Neural cell (in vitro differentiated cells): ENCODE measurements at regions not wholly inside any gene's neighbourhood (a gene's known extent, or its start where the extent isn't known, plus 50 kb on each side); places are given as distances from the start of the nearest gene placed in this dataset.

Experiments used
- H2AFZ ChIP-seq: fragments of 200-600, 300-800 bp; sonication (generic), shearing (Covaris generic); 2 replicates; pipeline ENCODE4 v1.6.0; 2014; ENCODE audit warnings: low read depth, mild to moderate bottlenecking, antibody characterized with exemption, low read length, moderate library complexity
- H3F3A ChIP-seq: fragments of 200-600 bp; shearing (Covaris generic); 2 replicates; pipeline ENCODE4 v1.6.1; 2016; ENCODE audit warnings: mild to moderate bottlenecking, moderate library complexity, mixed read lengths, antibody characterized with exemption, low read length; ENCODE audit not compliant: insufficient read depth, poor library complexity, severe bottlenecking
- H3K27ac ChIP-seq: fragments of 200-600, 300-800 bp; sonication (generic), shearing (Covaris generic); 2 replicates; pipeline ENCODE4 v1.5.1; 2014; ENCODE audit warnings: mild to moderate bottlenecking, low read length, moderate library complexity
- H3K27me3 ChIP-seq: fragments of 300-800, 200-600 bp; sonication (generic), shearing (Covaris generic); 2 replicates; pipeline ENCODE4 v1.6.0; 2014; ENCODE audit warnings: mild to moderate bottlenecking, low read depth, low read length, moderate library complexity; ENCODE audit not compliant: insufficient read depth
- H3K36me3 ChIP-seq: fragments of 300-800, 200-600 bp; sonication (generic), shearing (Covaris generic); 2 replicates; pipeline ENCODE4 v1.5.1; 2014; ENCODE audit warnings: mild to moderate bottlenecking, antibody characterized with exemption, low read length, moderate library complexity; ENCODE audit not compliant: insufficient read depth
- H3K4me2 ChIP-seq: fragments of 300-800, 200-600 bp; sonication (generic), shearing (Covaris generic); 2 replicates; pipeline ENCODE4 v1.6.0; 2014; ENCODE audit warnings: mild to moderate bottlenecking, low read length
- H3K4me3 ChIP-seq: fragments of 300-800, 200-600 bp; sonication (generic), shearing (Covaris generic); 2 replicates; pipeline ENCODE4 v1.5.1; 2014; ENCODE audit warnings: mild to moderate bottlenecking, low read length, moderate library complexity
- H3K79me2 ChIP-seq: fragments of 200-600 bp; shearing (Covaris generic); replicated peaks from 2 replicates; pipeline ENCODE4 v1.6.0; 2014; ENCODE audit warnings: mild to moderate bottlenecking, low read length, moderate library complexity; ENCODE audit not compliant: insufficient read depth
- H3K9ac ChIP-seq: fragments of 300-800, 200-600 bp; sonication (generic), shearing (Covaris generic); 2 replicates; pipeline ENCODE4 v1.6.1; 2016; ENCODE audit warnings: mild to moderate bottlenecking, low read length, mixed read lengths
- H3K9me2 ChIP-seq: fragments of 200-600 bp; shearing (Covaris generic); 2 replicates; pipeline ENCODE4 v1.6.1; 2016; ENCODE audit warnings: mild to moderate bottlenecking, low read length, mixed read lengths; ENCODE audit not compliant: insufficient read depth
- H3K9me3 ChIP-seq: fragments of 200-600, 300-800 bp; sonication (generic), shearing (Covaris generic); 2 replicates; pipeline ENCODE4 v1.6.1; 2016; ENCODE audit warnings: mild to moderate bottlenecking, mixed run types, low read length, moderate library complexity, mixed read lengths
- H4K20me1 ChIP-seq: fragments of 200-600 bp; shearing (Covaris generic); 2 replicates; pipeline ENCODE4 v1.6.1; 2016; ENCODE audit warnings: mild to moderate bottlenecking, mixed run types; ENCODE audit not compliant: insufficient read depth
- CTCF ChIP-seq: fragments of 450-650 bp; IDR thresholded peaks from 2 replicates; pipeline ENCODE4 v1.5.1; 2014; ENCODE audit warnings: antibody characterized with exemption, mild to moderate bottlenecking, moderate library complexity; ENCODE audit not compliant: poor library complexity, severe bottlenecking
- EP300 ChIP-seq: fragments of 450-650 bp; conservative IDR thresholded peaks from 2 replicates; pipeline ENCODE4 v1.6.1; 2014; ENCODE audit warnings: antibody characterized with exemption, mild to moderate bottlenecking, moderate library complexity; ENCODE audit not compliant: poor library complexity, severe bottlenecking
- EZH2 ChIP-seq: fragments of 200-600, 300-800 bp; shearing (Covaris generic), sonication (generic); IDR thresholded peaks from 2 replicates; pipeline ENCODE4 v1.6.1; 2014; ENCODE audit warnings: antibody characterized with exemption, low read length, borderline replicate concordance, mild to moderate bottlenecking; ENCODE audit not compliant: insufficient read depth, poor library complexity, severe bottlenecking
- MXI1 ChIP-seq: fragments of 450-650 bp; conservative IDR thresholded peaks from 2 replicates; pipeline ENCODE4 v1.6.1; 2014; ENCODE audit warnings: antibody characterized with exemption, mild to moderate bottlenecking; ENCODE audit not compliant: poor library complexity, severe bottlenecking
- POLR2AphosphoS5 ChIP-seq: IDR thresholded peaks from 2 replicates; pipeline ENCODE4 v1.6.1; 2012
- RAD21 ChIP-seq: fragments of 450-650 bp; conservative IDR thresholded peaks from 2 replicates; pipeline ENCODE4 v1.6.1; 2014; ENCODE audit warnings: antibody characterized with exemption, mild to moderate bottlenecking, moderate library complexity
- TAF1 ChIP-seq: IDR thresholded peaks from 2 replicates; pipeline ENCODE4 v1.6.1; 2012; ENCODE audit warnings: low read depth
- TF ChIP-seq, protein P1 (sequence below): IDR thresholded peaks from 2 replicates; pipeline ENCODE4 v1.6.1; 2012; ENCODE audit warnings: borderline replicate concordance

DNA sequence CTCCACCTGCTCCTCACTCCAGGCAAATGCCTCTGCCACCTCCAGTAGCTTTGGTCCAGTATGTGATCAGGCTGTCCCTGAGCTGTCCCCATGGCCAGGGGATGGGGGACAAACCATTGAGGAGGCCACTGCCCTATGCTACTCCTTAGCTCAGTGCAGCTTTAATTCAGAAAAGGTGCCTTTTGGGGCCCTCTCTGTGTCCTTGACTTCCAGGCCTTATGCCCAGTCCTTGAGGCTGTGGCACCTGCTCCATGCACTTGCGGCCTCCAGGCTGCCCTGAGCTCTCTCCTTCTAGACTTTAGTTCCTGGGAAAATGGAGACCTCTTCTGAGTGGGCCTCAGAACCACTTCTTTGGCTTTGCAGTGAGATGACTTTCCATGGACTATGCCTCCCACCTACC lies 650.8 kb upstream of the CELF2 start:
- Histone ChIP-seq H3K27me3 (no peaks in the 10 kb centered on the region), H3F3A (peaks cover 4% of the 10 kb centered on the region), H3K4me3 (no peak overlapping the region), H4K20me1 (no peaks in the 10 kb centered on the region), H3K9me3 (no peaks in the 10 kb centered on the region), H3K79me2 (no peaks in the 10 kb centered on the region), H3K4me2 (no peak overlapping the region), H3K9ac (peak overlapping the region; percentile 21), H2AFZ (no peak overlapping the region), H3K27ac (peak overlapping the region; percentile 90), H3K9me2 (no peaks in the 10 kb centered on the region), H3K36me3 (no peaks in the 10 kb centered on the region)
- TF ChIP-seq RAD21 (no peak), EP300 (no peak), TAF1 (no peak), EZH2 (no peak), POLR2AphosphoS5 (no peak), CTCF (no peak)
- TF ChIP-seq, protein P1, sequence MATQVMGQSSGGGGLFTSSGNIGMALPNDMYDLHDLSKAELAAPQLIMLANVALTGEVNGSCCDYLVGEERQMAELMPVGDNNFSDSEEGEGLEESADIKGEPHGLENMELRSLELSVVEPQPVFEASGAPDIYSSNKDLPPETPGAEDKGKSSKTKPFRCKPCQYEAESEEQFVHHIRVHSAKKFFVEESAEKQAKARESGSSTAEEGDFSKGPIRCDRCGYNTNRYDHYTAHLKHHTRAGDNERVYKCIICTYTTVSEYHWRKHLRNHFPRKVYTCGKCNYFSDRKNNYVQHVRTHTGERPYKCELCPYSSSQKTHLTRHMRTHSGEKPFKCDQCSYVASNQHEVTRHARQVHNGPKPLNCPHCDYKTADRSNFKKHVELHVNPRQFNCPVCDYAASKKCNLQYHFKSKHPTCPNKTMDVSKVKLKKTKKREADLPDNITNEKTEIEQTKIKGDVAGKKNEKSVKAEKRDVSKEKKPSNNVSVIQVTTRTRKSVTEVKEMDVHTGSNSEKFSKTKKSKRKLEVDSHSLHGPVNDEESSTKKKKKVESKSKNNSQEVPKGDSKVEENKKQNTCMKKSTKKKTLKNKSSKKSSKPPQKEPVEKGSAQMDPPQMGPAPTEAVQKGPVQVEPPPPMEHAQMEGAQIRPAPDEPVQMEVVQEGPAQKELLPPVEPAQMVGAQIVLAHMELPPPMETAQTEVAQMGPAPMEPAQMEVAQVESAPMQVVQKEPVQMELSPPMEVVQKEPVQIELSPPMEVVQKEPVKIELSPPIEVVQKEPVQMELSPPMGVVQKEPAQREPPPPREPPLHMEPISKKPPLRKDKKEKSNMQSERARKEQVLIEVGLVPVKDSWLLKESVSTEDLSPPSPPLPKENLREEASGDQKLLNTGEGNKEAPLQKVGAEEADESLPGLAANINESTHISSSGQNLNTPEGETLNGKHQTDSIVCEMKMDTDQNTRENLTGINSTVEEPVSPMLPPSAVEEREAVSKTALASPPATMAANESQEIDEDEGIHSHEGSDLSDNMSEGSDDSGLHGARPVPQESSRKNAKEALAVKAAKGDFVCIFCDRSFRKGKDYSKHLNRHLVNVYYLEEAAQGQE = no peak

- TF ChIP-seq RAD21 (no peak), EZH2 (no peak), MXI1 (no peak), POLR2AphosphoS5 (no peak), TAF1 (no peak)
- TF ChIP-seq, protein P1 = no peak
- no peak overlapping the region for H3K4me2 ChIP-seq
- H3F3A ChIP-seq = peaks cover 4% of the 10 kb centered on the region
- no peak overlapping the region for H3K4me3 ChIP-seq
- H2AFZ ChIP-seq = no peak overlapping the region
- no peaks in the 10 kb centered on the region for H4K20me1 ChIP-seq
- H3K36me3 ChIP-seq = no peaks in the 10 kb centered on the region
- H3K9me3 ChIP-seq = no peaks in the 10 kb centered on the region
- H3K27ac ChIP-seq = peak overlapping the region; percentile 90
- no peaks in the 10 kb centered on the region for H3K27me3 ChIP-seq
- H3K9ac ChIP-seq = no peak overlapping the region
- no peaks in the 10 kb centered on the region for H3K9me2 ChIP-seq
- no peaks in the 10 kb centered on the region for H3K79me2 ChIP-seq
These were observed 650.4 kb upstream of the CELF2 start for GRCh38 chr10:10367264-10367663.
